A549 (cell line): ENCODE measurements at regions not wholly inside any gene's neighbourhood (a gene's known extent, or its start where the extent isn't known, plus 50 kb on each side); places are given as distances from the start of the nearest gene placed in this dataset.

Experiments used
- CTCF ChIP-seq: fragments of >200 bp; sonication (Bioruptor Twin); formaldehyde crosslinking; IDR thresholded peaks from 3 replicates; pipeline ENCODE4 v1.5.1; 2016
- EHMT2 ChIP-seq: fragments of 200-600 bp; sonication (generic); IDR thresholded peaks from 2 replicates; pipeline ENCODE4 v1.6.1; 2016; ENCODE audit warnings: antibody characterized with exemption, low read depth, mild to moderate bottlenecking, moderate library complexity
- EP300 ChIP-seq, 2 experiments: fragments of >200 bp; sonication (Bioruptor Twin); formaldehyde crosslinking; IDR thresholded peaks; 2 replicates in 1 of 2; 3 replicates in 1 of 2; pipeline ENCODE4 v1.6.1; 2016 to 2017
- ESRRA ChIP-seq: fragments of 150-350 bp; IDR thresholded peaks from 2 replicates; pipeline ENCODE4 v1.6.1; 2014; ENCODE audit warnings: mild to moderate bottlenecking, low read length, borderline replicate concordance
- JUN ChIP-seq, 2 experiments: fragments of >200 bp; sonication (Bioruptor Twin); formaldehyde crosslinking; IDR thresholded peaks; 2 replicates in 1 of 2; 3 replicates in 1 of 2; pipeline ENCODE4 v1.6.1; 2016 to 2017
- KDM1A ChIP-seq: fragments of 200-600 bp; sonication (generic); IDR thresholded peaks from 2 replicates; pipeline ENCODE4 v1.6.1; 2016; ENCODE audit warnings: low read depth, mild to moderate bottlenecking
- NFE2L2 ChIP-seq: fragments of 150-350 bp; conservative IDR thresholded peaks from 2 replicates; pipeline ENCODE4 v1.6.1; 2014; ENCODE audit warnings: low read length
- POLR2A ChIP-seq: IDR thresholded peaks from 2 replicates; pipeline ENCODE4 v1.6.1; 2012; ENCODE audit warnings: mild to moderate bottlenecking, low read length
- RCOR1 ChIP-seq: fragments of 150-350 bp; IDR thresholded peaks from 2 replicates; pipeline ENCODE4 v1.6.1; 2014; ENCODE audit warnings: antibody characterized with exemption, low read length, low read depth
- SMC3 ChIP-seq: fragments of >200 bp; sonication (Bioruptor Twin); formaldehyde crosslinking; IDR thresholded peaks from 3 replicates; pipeline ENCODE4 v1.6.1; 2018; ENCODE audit warnings: inconsistent platforms
- ZFP36 ChIP-seq: fragments of 450-650 bp; IDR thresholded peaks from 2 replicates; pipeline ENCODE4 v1.6.1; 2014; ENCODE audit warnings: borderline replicate concordance; ENCODE audit not compliant: partially characterized antibody

- no peak for TF ChIP-seq CTCF
- no peak for TF ChIP-seq POLR2A
- TF ChIP-seq RCOR1: no peak
- no peak for TF ChIP-seq EP300 (IDR thresholded peaks at IDR 0.05)
- no peak for TF ChIP-seq JUN (IDR thresholded peaks at IDR 0.05)
- TF ChIP-seq ZFP36: no peak
- no peak for TF ChIP-seq ESRRA
- TF ChIP-seq NFE2L2: no peak
- TF ChIP-seq KDM1A: no peak
- no peak for TF ChIP-seq EHMT2
- no peak for TF ChIP-seq SMC3
Observed at GRCh38 chr6:14966906-14967711, 278.8 kb upstream of the JARID2 start.
